Stimulated activated CD4-positive, alpha-beta T cell treated with anti-CD3 and anti-CD28 coated beads, Interleukin-15, amount 100 ng/mL, for 1 hour (primary cell): ENCODE measurements at regions not wholly inside any gene's neighbourhood (a gene's known extent, or its start where the extent isn't known, plus 50 kb on each side); places are given as distances from the start of the nearest gene placed in this dataset.

Experiments used
- DNase-seq, 2 donors: peaks; one replicate each; pipeline ENCODE4 v3.0.0-alpha.2; 2020; ENCODE audit warnings: low read depth in 1 of 2, low spot score in 1 of 2

DNA sequence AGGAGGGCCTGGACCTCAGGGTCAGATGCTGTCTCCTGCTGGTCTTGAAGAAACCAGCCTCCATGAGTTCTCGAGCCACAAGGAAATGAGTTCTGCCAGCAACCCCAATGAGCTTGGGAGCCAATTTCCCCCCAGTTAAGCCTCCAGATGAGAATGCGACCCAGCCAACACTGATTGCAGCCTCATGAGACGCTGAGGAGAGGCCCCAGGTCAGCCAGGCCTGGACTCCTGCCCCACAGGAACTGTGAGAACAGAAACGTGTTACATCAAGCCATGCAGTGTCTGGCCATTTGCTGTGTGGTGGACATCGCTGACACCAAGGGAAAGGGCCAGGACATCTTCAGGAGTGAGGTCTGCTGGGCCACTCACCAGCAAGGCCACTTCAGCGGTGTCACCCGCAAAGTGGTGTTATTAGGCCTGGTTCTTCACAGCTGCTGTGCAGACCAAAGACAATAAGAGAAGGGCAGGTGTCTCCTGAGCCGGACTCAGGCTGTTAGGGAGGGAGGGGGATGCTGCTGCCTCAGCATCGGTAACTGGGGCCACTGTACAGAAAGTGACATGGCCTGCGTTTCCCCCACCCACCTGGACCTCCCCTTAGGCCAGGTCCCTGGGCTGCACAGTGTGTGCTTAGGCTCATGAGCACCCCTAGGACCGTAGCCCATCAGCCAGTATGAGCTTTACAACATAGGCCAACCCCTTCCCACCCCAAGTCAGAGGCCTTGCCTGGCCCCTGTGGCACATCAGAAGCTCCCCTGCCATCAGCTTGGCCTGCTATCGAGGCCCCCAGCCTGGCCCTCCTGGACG is 272.4 kb upstream of the RTL1 start:
- no peak for DNase-seq

DNA sequence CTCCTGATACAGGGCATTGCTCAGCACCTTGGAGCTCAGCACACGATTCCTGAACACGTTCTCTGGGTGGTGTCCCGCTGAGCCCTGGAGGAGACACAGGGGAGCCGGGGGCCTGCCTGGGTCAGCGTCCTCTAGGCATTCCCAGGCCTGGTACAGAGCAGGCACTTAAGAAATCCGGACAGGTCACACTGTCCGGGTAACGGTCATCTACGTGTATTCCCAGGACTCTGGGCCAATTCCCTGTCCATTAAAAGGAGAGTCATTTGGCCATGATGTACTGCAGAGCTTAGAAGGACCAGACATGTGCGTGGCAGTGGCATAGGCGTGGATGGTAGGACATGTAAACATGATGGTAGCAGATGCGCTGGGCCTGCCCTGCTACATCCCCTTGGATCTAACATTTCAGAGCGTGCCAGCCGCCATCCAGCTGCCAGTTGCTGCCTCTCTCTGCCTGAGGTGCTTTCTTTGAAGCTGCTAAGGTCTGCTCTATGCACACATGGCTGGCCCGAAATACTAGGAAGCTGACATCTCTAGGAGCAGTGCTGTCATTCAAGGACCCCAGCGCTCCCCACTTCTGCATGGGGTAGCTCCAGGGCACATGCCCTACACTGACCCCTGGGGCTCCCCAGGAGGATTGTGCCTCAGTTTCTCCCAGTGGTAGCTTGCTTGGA is 273.1 kb upstream of the RTL1 start:
- no peak for DNase-seq

DNA sequence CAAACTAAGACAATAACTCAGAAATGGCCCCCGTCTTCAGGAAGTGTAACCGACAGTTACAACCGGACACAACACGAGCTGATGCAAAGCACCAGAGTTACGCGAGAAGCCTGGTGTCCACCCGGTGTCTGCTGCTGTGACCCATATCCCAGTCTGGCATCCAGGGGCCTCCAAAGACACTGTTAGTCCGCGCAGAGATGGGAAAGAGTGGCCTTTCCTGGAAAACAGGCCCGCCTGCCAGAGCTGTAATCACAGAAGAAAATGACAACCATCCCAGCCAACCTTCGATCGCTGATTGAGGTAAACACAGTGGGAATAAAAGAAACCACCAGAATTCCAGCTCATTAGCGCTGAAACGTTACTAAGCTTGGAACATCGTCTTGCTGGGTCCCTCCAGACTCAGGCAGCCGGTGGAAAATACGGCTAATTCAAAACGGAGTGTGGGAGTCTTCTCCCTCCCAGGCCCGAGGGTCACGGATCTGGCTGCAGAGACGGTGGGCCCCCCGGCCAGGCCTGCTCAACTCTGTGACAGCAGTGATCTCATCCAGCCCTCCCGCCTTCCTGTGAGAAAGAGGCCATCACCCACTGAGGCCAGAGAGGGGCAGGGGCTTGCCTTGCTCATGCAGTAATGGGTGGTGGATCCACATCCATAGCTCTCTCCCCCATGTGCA is 273.9 kb upstream of the RTL1 start:
- no peak for DNase-seq

DNA sequence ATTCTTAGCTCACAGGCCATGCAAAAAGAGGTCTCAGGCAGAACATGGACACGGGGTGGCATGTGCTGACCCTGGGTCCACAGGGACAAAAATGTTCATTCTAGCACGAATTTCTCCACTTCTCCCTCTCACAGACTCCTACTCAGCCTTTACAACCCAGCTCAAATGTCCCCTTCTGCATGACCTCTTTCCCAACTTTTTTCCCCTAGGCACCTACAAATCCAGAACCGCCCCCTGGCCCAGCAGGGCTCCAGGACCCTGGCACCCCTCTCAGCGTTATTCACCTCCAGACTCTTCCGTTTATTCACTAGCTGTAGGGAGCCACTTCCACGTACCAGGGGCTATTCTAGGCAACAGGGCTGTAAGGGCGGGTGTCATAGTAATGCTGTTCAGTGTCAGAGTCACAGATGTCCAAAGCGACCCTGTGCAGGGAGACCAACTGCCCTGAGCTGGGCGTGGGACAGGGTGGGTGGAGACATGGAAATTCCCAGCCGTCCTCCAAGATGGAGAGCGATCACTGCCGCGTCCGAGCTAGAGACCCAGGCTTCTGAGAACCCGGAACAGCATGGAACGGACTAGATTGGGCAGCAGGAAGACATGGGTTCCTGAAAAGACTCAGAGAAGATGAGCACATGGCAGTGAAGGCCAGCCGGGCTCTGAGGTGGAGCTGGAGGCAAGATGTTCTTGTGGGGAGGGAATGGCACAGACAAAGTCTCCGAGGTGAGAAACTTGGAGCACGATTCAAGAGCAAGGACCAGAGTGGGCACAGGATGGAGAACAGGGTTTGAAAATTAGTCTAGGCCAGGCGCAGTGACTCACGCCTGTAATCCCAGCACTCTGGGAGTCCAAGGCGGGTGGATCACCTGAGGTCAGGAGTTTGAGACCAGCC is 274.9 kb upstream of the RTL1 start:
- no peak for DNase-seq

DNA sequence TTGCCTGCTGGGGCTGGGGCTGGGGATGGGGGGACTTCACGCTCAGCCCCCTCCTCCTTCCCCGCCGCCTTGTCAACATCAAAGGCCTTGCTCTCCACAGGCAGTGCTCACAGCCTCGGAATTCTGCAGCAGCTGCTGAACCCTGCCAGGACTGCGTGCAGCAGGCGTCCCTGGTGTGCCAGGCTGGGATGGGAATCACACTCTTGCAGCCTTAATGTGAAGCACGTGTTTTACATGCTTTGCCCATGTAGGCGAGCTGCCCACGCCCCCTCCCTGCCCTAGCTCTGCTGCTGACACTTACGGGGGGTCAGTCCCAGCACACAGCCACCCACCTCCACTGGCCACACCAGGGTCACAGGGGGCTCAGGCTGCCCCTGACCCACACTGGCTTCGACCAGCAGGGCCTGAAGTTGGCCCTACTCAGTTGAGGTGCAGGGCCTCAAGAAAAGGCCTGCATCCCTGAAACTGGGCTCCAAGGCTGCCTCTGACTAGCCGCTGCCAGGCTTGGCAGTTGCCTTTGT is 276.2 kb upstream of the RTL1 start:
- no peak for DNase-seq

DNA sequence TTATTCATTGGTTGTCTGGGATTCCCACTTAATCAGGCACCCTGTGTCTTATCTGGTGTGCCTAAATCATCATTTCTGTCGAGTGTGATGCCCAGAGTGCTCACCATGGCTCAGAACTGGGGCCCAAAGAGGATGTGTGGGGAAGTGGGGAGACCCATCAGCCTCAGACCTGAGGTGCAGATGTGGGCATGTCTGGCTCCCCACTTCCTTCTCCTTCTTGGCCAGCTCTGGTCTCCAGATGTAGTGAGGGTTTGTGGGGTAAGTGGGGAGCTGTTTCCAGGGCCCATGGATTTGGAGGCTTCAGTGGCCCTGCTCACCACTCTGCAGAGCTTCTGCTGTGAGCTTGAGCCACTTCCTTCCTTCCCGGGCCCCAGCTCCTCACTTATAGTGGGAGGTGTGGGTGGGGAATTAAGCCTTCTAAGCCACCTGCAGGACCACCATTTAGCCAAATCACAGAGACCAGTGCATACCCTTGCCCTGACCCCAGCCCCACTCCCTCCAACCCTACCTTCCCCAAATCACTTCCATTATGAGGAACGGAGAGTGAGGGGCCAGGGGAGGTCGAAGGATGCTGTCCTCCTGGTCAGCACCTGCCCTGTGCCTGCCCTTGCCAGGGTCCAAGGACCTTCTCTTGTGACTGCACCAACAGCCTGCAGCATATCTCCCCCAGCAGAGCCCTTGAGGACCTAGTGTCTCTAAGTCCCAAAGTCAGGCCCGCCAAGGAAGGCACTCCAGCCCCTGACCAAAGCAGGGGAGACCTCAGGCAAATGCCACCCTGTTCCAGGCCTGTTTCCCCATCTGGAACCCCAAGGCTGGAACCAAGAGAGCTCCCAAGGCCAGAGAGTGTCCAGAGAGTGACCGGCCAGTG is 278.2 kb upstream of the RTL1 start:
- no peak for DNase-seq

DNA sequence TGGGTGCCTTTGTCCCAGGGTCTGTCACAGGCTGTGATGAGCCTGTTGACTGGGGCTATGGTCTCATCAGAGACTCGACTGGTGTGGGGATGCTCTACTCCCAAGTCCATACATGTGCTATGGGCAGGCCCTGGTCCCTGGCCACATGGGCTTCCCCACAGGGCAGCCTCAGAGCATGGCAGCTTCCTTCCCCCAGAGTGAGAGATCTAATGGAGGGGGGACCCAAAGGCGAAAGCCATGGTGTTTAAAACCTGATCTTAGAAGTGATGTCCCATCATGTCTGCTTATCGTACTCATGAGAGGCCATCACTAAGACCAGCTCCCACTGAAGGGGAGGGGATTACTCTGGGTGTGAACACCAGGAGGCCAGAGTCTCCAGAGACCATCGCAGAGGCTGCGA is 279.0 kb upstream of the RTL1 start:
- DNase-seq = no peak

DNA sequence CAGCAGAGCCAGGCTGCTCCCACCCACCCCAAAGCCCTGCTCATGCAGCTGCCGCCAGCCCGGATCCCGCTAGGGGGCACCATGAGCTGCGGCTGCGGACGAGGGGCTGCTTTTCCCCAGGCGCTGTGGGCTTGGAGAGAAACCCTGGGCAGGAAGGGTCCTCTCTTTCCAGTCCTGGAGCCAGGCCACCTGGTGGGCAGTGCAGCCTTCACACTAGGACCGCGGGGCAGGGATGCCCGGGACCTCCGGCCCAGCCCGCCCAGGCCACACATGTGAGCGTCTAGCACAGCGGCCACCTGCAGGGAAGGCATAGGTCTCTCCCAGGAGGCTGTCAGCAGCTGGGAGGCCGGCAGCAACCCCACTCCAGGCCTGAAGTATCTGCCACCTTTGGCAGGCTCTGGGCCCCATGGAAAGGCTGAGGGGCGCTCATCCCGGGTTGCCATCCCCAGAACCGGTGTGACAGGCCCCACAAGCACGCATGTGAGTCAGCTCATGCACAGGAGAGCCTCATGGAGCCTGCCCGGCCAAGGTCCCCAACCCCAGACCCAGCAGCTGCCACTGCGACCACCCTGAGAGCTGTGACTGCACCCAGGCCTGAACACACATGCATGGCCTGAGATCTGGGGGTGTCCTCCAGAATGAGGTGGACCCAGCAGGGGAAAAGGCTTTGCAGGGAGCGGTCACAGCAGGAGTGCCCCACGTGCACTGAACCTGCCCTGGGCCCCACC is 280.0 kb upstream of the RTL1 start:
- no peak for DNase-seq

DNA sequence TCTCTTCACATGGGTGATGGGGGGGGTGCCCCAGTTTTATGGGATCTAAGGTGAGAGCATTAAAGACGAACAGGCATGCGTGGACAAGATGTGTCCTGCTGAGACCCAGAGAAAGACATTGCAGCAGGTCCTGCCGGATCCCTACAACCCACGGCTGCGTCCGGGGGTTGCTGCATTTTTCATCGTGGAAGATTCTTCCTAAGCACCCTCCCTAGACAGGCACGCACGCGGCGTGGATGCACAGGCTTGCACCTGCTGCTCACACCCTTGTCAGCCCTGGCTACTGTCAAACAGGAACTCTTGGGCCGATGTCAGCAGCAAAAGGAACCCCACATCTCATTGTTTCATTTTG is 280.6 kb upstream of the RTL1 start:
- no peak for DNase-seq

DNA sequence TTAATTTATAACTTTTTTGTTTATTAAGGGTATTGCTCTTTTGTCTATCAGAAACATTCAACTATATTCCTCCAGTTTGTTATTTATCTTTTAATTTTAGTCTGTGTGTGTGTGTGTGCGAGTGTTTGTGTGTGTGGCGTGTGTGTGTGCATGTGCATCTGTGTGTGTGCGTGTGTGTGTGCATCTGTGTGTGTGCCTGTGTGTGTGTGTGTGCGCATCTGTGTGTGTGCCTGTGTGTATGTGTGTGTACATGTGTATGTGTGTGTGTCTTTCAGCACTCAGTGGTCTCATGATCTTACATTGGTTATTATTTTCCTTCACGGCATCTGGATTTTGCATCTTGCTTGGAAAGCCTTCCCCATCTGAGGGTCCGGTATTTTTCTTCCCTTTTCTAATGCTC is 281.1 kb upstream of the RTL1 start:
- DNase-seq = no peak

DNA sequence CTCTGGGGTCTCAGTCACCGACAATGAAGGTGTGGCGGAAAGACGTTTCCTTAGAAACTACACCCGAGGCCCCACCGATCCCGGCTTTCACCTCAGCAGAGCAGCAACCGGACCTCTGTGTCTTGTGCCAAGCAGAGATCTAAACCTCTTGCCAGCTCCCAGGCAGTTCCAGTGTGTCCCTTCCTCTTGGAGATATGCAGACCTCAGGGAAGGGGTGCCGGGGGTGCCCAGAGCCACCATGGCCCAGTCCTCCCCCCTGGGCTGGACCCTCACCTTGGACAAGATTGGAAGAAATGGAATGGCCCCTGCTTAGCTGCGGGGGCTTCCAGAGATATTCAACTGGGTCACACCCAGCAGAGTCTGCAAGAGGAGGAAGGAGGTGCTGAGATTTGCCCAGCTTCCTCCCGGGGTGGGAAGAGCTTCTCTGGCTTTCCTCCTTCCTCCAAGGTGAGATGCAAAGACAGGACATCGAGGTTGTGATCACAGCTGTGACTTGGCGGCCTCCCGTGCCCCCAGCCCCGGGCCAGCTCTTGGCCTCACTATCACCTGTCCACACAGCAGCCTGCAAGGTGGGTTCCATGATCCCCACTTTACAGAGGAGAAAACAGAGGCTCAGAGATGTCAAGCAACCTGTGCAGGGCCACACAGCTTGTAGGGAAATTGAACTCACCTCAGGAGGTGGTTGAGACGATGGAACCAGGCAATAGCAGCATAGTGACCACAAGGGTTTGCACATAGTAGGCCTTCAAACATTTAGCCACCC is 281.7 kb upstream of the RTL1 start:
- DNase-seq = no peak

DNA sequence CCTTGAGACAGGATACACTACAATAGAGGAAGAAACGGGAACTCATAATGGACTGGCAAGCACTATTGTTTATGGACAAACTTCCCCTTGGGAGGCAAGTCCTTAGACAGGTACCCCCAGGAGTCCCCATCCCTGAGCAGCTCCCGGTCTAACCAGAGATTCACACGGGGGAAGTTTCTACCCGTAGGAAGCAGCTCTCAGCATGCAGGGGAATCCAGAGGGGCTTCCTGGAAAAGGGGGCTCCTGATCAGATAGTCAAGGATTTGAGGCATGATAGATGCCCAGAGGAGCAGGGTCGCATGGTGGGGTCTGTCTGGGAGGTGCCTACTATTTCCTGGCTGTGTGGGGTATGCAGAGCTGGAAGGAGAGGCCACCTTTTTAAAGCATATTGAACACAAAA is 282.4 kb upstream of the RTL1 start:
- no peak for DNase-seq

DNA sequence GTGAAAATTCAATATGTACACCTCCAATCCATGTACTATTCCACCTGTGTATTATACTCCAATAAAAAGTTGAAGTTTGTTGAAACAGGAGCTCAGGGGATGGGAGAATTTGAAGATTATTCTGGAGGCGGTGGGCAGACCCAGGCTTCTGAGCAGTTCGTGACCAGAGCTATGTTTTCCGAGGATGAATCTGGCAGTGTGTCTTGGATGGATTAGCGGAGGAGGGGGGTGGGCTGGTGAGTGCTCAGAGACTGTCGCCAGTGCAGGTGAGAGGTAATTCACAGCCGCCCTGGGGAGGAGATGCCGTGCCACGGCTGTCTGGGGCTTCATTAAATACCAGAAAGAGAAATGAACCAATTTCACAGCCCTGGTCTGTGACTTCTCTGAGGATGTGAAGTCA is 283.0 kb upstream of the RTL1 start:
- DNase-seq = no peak

DNA sequence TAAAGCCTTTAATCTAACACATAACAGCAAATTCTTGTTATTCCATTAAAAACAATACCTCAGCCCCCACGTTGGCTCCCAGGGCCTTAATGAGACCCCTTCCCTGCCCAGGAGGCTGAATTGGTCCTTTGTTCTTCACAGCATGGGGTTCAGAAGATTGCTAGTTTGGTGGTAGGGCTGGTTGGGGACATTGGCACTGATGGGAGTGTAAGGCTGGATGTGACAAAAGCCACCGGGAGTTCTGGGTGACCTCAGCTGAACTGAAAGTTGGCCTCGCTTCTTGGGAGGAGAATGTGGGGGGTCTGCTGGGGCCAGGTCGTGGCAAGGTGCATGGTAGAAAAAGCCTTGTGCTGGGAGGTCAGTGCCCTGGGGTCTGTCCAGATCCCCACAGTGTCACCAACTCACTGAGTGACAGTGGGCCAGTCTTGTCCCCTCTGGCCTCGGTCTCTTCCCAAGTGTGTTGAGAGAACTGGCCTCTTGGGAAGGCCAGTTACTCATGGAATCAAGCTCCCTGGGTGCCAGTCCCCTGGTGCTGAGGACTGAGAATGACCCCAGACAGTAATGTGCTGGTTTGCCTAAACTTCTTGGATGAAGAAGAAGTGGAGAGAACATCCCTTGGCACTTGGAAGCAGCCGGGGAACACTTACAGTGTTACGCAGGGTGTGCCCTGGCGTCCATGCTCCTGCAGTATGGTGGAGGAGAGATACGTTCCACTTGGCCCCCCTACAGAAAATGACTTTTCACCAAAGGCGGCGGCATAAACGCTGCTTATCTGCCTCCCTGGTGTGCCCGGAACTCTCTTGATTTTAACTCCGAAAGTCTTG is 283.7 kb upstream of the RTL1 start:
- no peak for DNase-seq

DNA sequence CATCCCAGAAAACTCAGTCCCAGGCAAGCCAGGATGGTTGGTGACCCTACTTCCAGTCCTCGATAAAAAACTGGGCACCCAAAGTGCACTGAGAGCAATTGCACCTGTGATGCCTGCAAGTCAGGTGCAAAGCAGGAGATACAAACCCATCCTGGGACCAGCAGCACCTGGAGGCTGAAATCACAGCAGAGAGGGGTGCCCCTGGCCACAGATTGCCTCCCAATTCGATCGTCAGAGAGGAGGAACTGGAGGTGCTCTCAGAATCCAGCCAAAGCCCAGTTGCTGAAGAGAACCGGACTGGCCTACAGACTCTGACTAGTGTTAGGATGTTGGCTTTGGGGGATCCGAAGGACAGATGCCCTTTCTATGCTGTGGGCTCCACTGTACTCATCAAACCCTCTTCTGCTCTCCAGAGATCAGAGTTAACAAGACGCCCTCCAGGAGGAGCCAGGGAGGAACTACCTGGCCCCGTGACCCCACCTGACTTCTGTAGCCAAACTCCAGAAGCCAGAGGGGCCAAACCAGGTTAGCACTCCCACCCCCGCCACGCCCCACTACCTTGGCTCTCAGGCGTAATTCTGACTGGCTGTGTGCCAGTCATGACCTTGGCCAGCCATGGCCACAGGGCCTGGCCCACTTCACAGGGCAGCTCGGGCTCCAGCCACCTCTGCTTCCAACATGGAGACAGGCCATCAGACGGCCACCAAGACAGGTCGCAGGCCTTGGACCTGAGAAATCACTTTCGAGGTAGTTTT is 284.5 kb upstream of the RTL1 start:
- DNase-seq = no peak

DNA sequence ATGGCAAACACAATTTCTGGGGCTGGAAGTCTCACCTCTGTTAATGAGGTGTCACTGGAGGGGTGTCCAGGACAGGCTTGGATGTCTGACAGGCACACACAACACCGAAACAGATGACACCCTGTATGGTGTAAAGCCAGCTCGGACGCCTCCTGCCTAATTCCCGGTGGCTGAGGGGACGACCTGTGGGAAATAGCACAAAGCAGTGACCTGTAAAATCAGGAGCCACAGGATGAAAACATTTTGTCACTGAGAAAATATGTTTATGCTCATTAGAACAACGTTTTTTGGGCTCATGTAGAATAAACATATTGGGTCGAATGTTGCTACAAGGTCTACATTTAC is 285.0 kb upstream of the RTL1 start:
- no peak for DNase-seq

DNA sequence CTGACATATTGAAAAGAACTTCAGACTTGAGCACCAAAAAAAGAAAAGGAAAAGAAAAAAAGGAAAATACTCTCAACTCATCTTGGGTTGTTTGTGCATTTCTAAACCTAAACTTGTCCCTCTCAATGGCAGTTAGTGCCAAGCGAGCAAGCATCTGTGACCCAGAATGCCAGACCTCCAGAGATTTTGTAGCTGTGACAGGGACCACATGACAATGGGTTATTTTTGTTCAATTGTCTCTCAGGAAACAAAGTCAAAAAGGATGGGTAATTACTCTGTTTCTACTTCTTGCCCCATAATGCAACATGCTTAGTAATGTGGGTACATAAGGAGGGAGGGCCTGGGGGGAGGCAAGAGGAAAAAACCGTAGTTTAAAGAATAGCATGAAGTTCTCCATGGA is 285.7 kb upstream of the RTL1 start:
- no peak for DNase-seq
